ENCODE measurements at regions not wholly inside any gene's neighbourhood (a gene's known extent, or its start where the extent isn't known, plus 50 kb on each side); places are given as distances from the start of the nearest gene placed in this dataset.

- TF ChIP-seq, protein P1, sequence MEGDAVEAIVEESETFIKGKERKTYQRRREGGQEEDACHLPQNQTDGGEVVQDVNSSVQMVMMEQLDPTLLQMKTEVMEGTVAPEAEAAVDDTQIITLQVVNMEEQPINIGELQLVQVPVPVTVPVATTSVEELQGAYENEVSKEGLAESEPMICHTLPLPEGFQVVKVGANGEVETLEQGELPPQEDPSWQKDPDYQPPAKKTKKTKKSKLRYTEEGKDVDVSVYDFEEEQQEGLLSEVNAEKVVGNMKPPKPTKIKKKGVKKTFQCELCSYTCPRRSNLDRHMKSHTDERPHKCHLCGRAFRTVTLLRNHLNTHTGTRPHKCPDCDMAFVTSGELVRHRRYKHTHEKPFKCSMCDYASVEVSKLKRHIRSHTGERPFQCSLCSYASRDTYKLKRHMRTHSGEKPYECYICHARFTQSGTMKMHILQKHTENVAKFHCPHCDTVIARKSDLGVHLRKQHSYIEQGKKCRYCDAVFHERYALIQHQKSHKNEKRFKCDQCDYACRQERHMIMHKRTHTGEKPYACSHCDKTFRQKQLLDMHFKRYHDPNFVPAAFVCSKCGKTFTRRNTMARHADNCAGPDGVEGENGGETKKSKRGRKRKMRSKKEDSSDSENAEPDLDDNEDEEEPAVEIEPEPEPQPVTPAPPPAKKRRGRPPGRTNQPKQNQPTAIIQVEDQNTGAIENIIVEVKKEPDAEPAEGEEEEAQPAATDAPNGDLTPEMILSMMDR (IDR thresholded peaks at IDR 0.05) = no peak
- no peak for TF ChIP-seq POLR2A (IDR thresholded peaks at IDR 0.05)
Measured at GRCh38 chr2:71925268-71926088, 222.2 kb downstream of the CYP26B1 start.
